Ureter (tissue), 1 donor: ENCODE measurements at regions not wholly inside any gene's neighbourhood (a gene's known extent, or its start where the extent isn't known, plus 50 kb on each side); places are given as distances from the start of the nearest gene placed in this dataset.
"Not testable (repeated sequence)": the region's sequence is repeated elsewhere in the genome, so short reads cannot be mapped to it uniquely, and the experiment has no call there.

ENCODE experiments used
- DNase-seq: peaks from one replicate; pipeline ENCODE4 v3.0.0-alpha.2; 2020; ENCODE audit warnings: low spot score
- donor health status: DM: yes; HTN: yes; CAD: no.

- no peak for DNase-seq
Measured at GRCh38 chr9:21597284-21597683, 115.2 kb upstream of the IFNE start.

DNA sequence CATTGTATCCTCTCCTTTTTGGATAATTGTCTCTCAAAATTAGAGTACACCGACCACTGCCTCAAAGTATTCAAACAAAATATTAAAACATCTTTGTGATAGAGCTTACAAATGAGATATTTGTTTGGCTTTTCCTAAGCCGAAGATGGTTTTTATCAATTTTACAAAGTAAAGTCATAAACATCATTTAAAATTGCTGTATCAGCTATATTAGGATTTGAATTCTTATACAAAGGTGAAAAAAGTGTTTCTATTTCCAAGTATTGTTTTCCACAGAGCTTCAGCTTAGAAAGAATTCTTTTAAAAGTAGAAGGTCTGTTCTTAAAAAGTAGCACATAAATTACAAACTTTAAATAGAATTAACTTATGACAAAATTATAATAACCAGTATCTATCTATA, 116.6 kb upstream of the IFNE start:
- no peak for DNase-seq

DNA sequence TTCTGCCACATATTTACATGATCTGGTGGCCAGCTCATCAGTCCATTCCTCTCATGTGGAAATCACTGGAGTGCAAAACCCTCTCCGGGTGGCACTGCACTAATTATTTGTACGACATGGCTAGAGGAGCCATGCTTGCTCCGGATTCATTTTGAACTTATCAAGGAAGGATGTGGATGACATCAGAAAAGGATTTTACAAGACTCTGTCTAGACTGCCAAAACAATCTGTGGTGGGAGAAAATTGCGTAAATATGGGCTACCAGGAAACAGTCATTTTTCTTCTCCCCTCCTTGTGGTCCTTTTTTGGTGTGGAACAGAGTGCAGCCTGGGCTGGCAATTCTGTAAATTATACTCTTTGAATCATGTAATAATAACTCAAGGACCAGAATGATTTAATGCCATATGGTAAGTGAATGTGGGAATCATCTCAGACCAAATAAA, 123.4 kb upstream of the IFNE start:
- DNase-seq, result no peak

DNA sequence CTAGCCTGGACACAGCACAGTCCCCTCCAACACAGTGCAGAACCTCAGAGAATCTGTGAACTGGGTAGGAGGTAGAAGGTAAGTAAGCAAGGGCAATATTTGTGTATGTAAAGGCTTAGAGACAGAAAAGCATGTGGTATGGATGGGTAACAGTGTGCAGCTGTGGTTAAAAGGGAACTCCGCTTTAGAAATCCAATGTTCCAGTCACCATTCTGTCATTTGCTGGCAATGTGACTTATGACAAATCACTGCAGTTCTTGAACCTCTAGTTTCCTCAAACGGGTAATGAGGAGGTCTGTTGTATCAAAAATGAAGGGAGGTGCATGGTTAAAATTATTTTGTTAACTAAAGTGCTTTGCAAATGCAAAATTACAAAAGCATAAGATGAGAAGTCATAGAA, 125.5 kb upstream of the IFNE start:
- no peak for DNase-seq

- DNase-seq, result no peak
Measured at GRCh38 chr9:21608200-21608599, 126.1 kb upstream of the IFNE start.

DNA sequence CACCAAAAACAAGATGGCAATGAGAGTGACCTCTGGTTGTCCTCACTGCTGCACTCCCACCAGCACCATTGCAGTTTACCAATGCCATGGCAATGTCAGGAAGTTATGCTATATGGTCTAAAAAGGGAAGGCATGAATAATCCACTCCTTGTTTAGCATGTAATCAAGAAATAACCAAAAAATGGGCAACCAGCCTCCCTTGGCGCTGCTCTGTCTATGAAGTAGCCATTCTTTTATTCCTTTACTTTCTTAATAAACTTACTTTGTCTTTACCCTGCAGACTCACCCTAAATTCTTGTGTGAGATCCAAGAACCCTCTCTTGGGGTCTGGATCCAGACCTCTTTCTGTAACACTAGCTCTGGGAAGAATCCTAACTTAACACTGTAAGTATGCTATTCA, 127.4 kb upstream of the IFNE start:
- no peak for DNase-seq

DNA sequence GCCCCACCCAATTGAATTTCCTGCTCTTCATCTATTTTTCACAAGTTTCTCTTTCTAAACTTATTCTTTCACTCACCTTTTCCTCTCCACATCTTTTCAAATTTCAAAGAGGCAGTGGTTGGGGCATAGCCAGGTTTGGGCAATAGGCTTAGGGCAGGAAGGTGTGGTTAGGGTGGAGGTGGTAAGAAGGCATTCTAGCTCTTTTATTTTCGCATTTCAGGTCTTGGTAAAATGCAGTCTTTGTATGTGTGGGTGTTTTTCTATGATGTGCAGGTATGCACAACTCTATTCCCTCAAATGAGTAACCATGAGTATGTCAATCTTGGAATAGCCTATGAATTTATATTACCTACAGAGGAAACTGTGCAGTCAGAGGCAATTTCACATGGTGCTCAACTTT, 129.8 kb upstream of the IFNE start:
- DNase-seq, result no peak

DNA sequence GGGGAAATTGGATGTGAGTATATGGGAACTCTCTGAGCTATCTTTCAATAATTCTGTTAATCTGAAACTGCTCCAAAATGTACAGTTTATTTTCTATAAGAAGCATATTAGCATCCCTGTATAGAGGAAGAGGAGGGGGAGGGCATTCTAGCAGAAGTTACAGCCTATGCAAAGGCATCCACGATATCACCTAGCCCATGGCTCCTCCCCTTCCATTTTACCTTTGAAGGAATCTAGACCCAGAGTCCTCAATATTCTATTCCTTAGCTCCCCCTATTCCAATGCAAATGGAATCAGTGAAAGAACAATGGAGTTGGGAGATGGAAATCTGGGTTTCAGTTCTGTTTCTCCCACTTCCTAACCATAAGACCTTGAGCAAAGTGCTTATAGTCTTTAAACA, 132.9 kb upstream of the IFNE start:
- DNase-seq, result no peak

GRCh38 chr9:21615446-21615845, 133.3 kb upstream of the IFNE start:
- DNase-seq, result no peak

DNA sequence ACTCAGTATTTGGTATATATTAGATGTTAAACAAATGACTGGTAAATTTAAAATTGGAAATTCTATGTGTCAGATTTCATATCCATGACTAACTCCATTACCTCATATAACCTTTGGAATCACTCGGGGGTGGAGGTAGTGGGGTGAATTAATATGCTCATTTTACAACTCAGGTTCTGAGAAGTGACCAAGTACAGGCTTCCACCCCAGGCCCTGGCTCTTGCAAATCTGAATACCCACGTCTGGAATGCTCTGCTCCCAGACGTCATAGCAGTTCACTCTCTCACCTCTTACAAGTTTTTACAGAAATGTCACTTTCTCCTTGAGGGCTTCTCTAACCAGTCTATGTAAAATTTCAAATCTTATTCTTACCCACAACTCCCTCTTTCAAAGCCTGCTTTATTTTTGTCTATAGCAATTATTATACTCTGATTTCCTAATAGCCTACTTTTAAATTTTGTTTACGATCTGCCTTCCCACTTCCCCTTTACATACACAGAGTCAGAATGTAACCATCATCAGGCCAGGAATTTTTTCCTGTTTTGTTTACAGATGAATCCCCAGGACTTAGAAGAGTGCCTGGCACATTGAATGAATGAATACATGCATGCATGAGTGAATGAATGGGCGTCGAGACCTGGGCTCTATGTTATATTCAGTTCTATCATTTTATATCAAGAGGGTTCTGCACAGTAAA, 134.1 kb upstream of the IFNE start:
- no peak for DNase-seq

DNA sequence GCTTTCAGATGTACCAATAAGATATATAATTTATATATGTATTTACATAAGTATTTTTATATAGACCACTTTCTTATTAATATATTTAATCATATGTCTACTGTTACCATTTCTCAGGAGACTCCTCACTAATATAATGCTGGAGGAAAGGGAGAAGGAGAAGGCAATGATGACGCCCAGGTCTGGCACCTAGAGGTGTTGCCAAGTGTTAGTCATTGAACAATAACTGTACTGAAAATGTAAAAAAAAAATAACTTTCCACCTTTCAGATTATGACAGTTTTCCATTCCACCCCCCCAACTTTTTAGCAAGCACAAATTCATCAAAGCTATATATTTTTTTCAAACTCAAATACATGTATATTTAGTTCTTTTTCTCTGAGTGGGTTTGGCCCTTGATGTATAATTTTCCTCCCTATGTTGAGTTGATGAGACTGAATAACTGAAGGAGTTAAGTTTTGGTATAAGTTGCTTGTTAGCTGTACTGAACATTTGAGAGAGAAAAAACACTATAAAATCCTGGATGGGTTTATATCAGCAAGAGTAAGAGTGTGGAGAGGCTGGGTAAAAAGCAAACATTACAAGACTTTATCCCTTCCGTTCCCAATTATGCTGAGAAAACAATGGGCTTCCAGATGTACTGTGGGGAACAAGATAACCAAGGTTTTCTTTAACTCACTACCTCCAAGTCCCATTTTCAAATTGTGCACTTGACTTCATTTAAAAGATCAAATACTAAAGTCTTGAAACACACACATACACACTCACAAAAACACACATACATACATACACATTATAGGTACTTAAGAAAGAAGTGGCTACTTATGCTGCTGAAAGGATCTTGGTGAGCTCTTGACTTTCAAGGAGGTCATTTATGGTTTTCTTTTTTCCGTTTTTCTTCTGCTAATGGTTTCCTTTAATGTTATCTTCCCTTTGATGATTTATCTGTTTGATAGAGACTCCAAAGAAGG, 142.8 kb upstream of the IFNE start:
- no peak for DNase-seq

GRCh38 chr9:21626493-21626892, 144.4 kb upstream of the IFNE start:
- DNase-seq, result no peak

- DNase-seq, result not testable (repeated sequence)
Measured at GRCh38 chr9:21628954-21629353, 146.8 kb upstream of the IFNE start.

GRCh38 chr9:21634951-21635350, 152.8 kb upstream of the IFNE start:
- DNase-seq, result no peak

- DNase-seq, result no peak
Measured at GRCh38 chr9:21638104-21638503, 156.0 kb upstream of the IFNE start.

DNA sequence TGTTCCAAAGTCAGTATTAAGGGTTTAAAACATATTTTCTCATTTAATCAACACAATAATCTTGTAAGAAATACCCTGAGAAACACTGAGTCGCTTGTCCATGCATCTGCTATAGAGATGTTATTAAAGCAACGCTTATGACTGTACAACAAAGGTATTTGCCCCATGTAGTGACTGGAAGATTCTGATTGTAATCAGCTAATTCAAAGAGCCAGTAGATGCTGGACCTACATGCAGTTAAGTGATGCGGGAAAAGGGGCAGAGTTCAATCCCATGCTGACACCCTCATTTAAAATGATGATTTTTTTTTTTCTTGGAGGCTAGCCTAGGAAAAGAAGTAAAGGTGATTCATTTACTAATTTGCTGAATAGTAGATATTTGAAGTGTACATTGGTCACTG, 149.3 kb upstream of the MTAP start:
- no peak for DNase-seq

DNA sequence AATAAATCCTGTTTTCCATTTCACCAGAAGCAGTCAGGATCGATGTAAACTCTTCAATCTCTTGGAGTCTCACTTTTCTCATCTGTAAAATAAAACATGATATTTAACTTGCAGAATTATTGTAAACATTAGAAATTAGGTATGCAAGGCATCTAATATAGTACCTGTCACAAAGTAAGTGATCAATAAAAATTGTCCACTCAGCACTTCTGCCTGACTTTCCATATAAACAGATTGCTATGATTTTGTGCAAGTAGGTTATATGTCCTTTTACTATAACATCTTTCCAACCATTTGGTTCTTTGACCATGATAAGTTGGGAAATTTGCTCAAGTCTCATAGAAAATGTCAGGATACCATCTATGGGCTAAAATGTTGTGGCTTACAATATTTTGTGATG, 148.8 kb upstream of the MTAP start:
- DNase-seq, result no peak

DNA sequence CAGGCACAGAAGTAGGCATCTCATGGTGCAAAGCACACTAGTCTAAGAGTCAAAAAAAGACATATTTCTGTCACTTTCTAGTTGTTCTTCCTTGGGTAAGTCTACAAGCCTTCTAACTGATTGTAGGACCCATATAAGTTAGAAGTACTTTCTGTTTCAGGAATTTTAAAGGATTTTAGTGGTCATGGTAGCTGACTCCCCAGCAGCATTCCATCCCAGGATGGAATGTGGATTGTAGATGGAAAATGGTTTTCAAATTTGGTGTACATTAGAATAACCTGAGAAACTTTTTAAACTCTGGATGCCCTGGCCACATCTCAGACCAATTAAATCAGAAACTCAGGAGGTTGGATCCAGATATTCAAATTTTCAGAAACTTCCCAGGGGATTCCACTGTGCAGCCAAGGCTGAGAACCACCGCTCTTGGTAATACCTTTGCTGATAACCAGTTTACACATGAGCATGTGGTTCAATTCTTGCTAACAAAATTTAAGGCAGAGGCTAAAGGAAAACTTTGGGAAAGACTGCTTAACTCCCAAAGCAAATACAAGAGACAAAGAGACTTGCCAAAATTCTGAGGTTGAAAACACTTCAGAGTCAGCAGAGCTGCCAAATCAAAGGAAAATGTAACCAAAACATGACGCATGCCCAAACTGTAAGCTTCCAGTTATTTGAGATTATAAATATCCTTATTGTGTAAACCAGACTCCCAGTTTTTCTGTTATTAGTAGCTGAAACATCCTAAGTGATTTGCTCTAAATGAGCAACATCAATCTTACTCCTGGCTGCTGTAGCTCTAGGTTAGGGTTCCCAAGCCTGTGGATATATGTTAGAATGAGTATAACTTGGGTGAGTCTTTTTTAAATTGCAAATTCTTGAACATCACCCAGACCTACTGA, 145.4 kb upstream of the MTAP start:
- DNase-seq, result no peak

GRCh38 chr9:21657966-21658667, 144.3 kb upstream of the MTAP start:
- DNase-seq, result no peak

- DNase-seq, result no peak
Measured at GRCh38 chr9:21660976-21661375, 141.5 kb upstream of the MTAP start.

- DNase-seq, result no peak
Measured at GRCh38 chr9:21661626-21662025, 140.8 kb upstream of the MTAP start.
